LHCN-M2 (cell line): ENCODE measurements at regions not wholly inside any gene's neighbourhood (a gene's known extent, or its start where the extent isn't known, plus 50 kb on each side); places are given as distances from the start of the nearest gene placed in this dataset.
"Not testable (repeated sequence)": the region's sequence is repeated elsewhere in the genome, so short reads cannot be mapped to it uniquely, and the experiment has no call there.

ENCODE experiments used
- DNase-seq: peaks from one replicate; pipeline ENCODE4 v3.0.0-alpha.2; 2012; ENCODE audit warnings: low read depth

GRCh38 chr6:16040628-16040974, 88.3 kb upstream of the MYLIP start:
- no peak for DNase-seq

GRCh38 chr6:16039892-16040627, 88.8 kb upstream of the MYLIP start:
- DNase-seq, result not testable (repeated sequence)

GRCh38 chr6:16038938-16039337, 89.9 kb upstream of the MYLIP start:
- DNase-seq, result no peak

- DNase-seq, result no peak
Observed at GRCh38 chr6:16035488-16036080, 93.3 kb upstream of the MYLIP start.

- DNase-seq, result no peak
Observed at GRCh38 chr6:16033214-16033613, 95.7 kb upstream of the MYLIP start.

- DNase-seq, result no peak
Observed at GRCh38 chr6:16031278-16031981, 97.5 kb upstream of the MYLIP start.

DNA sequence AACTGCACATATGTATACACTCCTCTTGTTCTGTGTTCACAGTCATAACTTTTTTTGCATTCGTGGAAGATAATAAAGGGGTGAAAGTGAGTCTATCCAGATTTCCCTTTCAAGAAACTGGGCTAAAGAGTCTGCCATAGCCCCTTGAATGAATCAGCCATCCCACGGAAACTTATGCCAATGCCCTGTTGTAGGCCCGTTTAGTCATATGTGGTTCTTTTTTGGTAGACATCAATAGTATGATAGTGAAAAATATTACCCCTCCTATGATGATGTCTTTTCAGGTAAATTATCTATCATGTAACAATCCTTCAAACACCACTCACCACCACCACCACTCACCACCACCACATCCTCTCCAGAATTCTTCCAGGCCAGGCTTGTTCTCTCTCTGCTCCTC, 99.9 kb upstream of the MYLIP start:
- no peak for DNase-seq

GRCh38 chr6:16020259-16020658, 108.6 kb upstream of the MYLIP start:
- DNase-seq, result no peak

- no peak for DNase-seq
Observed at GRCh38 chr6:16019462-16019861, 109.4 kb upstream of the MYLIP start.

GRCh38 chr6:16018626-16019025, 110.3 kb upstream of the MYLIP start:
- DNase-seq, result no peak

- DNase-seq, result not testable (repeated sequence)
Observed at GRCh38 chr6:16014325-16014724, 114.6 kb upstream of the MYLIP start.

DNA sequence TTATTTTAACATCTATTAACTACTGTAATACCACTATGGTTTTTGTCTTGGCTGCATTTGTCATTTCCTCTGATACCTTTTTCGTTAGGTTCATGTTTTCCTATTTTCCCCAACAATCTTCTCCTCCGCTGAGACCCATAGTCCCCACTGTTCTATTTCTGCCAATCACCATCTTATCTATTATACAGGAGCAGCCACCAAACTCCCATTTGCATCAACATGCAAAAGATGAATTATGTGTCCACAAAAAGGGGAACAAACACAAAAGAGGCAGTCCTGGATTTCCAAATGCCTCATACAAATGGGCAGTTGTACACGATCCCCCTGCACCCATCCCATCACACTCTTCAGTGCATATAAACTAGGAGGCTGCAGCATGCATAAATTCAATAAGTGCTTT, 121.7 kb upstream of the MYLIP start:
- DNase-seq, result no peak

GRCh38 chr6:16006681-16007080, 122.2 kb upstream of the MYLIP start:
- DNase-seq, result no peak

- DNase-seq, result no peak
Observed at GRCh38 chr6:16004934-16005679, 123.8 kb upstream of the MYLIP start.

- no peak for DNase-seq
Observed at GRCh38 chr6:16003197-16003491, 125.7 kb upstream of the MYLIP start.

DNA sequence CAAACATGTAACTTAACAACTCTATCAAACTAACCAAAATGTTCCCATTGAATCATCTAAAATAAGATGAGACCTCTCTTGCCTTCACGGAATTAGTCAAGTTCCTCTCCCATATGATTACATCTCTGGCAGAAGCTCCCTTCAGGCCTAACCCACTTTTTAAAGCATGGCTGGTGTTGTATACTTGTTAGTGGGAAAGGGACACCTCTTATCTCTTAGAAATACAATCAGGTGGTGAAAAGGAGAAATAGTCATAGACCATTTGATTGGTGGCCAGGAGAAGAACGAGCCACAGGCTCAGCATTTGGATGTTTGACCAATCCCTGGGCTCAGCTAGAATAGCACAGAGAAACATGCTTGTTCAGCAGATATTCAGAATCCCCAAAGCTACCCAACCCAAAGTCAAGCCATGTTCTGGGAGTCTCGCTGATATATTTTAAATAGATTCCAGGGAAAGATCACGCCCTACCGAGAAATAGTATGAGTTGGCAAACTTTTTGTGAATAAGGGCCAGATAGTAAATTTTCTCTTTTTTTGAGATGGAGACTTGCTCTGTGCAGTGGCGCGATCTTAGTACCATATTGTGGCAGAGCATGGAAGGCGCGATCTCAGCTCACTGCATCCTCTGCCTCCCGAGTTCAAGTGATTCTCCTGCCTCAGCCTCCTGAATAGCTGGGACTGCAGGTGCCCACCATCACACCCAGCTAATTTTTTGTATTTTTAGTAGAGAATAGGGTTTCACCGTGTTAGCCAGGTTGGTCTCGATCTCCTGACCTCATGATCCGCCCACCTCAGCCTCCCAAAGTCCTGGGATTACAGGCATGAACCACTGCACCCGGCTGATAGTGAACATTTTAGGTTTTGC, 126.3 kb upstream of the MYLIP start:
- no peak for DNase-seq

GRCh38 chr6:16001158-16001557, 127.7 kb upstream of the MYLIP start:
- no peak for DNase-seq

DNA sequence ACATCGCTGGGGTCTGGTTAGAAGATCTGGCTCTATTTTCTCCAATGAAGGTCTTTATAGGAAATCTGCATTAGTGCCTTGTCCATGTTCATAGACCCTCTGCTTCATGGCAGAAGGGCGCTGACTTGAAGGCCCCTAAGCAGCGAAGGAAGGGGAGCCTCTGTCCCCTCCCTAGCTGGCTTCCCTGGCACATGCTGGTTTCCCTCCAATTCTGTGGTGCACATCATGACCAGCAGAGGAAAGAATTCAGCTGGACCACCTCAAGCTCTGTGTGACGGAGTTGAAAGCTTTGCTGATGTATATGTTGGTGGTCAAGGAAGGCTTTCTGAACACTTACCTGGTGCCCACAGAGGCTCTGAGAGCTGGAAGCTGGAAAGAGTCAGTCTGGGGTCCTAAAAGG, 129.7 kb upstream of the MYLIP start:
- no peak for DNase-seq

DNA sequence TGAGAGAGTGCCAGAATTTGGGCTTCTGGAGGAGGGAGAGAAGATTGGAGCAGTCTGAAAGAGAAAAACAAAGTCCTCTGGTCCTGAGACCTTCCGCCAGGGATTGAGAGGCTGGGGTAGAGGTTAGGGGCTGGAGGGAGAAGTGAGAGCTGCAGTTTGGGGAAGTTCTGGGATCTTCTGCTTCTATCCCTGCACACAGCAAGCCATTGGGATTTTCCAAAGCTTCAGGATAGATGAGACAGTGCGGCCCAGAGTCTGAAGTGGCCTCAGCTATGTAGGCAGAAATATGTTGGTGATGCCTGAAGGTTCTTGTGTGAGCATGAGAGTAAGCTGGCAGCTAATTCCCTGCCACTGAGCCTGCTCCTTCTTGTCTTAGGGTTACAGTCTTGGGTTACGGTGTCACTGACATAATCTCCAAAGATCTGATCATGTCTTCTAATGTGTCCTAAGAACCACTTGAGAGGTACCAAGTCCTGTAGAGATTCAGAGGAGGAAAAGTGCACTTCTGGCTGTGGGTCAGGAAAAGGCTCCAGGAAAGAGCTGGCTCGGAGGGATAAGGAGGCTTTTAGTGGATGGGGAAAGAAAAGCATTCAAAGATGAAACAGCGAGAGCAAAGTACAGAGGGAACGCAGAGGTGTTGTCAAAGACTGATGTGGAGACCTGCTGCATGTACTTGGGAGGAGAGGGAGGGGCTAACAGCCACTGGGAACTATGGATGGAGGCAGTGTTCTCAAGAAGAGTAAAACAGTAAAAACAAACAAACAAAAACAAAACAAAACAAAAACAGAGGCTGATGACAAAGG, 131.1 kb upstream of the MYLIP start:
- DNase-seq, result no peak

- no peak for DNase-seq
Observed at GRCh38 chr6:15996030-15996429, 132.9 kb upstream of the MYLIP start.

- DNase-seq, result no peak
Observed at GRCh38 chr6:15995493-15995892, 133.4 kb upstream of the MYLIP start.
